Endodermal cell (in vitro differentiated cells): ENCODE measurements at regions not wholly inside any gene's neighbourhood (a gene's known extent, or its start where the extent isn't known, plus 50 kb on each side); places are given as distances from the start of the nearest gene placed in this dataset.

ENCODE experiments used
- DNase-seq: peaks from one replicate; pipeline ENCODE4 v3.0.0-alpha.2; 2017
- H3K27ac ChIP-seq: 2 replicates; pipeline ENCODE4 v1.5.1; 2013; ENCODE audit warnings: mild to moderate bottlenecking, low read depth, low read length, moderate library complexity
- H3K27me3 ChIP-seq: 2 replicates; pipeline ENCODE4 v1.6.1; 2013; ENCODE audit warnings: mild to moderate bottlenecking, low read length, moderate library complexity; ENCODE audit not compliant: insufficient read depth, control insufficient read depth, poor library complexity, severe bottlenecking
- H3K36me3 ChIP-seq: 2 replicates; pipeline ENCODE4 v1.7.0; 2013; ENCODE audit warnings: mild to moderate bottlenecking, low read length, moderate library complexity; ENCODE audit not compliant: control insufficient read depth, insufficient read depth
- H3K4me1 ChIP-seq: one replicate; pipeline ENCODE4 v1.7.0; 2013; ENCODE audit warnings: low read length; ENCODE audit not compliant: control insufficient read depth, insufficient read depth
- H3K4me3 ChIP-seq: 2 replicates; pipeline ENCODE4 v1.5.1; 2013; ENCODE audit warnings: mild to moderate bottlenecking, low read length, moderate library complexity
- H3K9ac ChIP-seq: 2 replicates; pipeline ENCODE4 v1.6.1; 2013; ENCODE audit warnings: mild to moderate bottlenecking, low read length, moderate library complexity; ENCODE audit not compliant: poor library complexity, severe bottlenecking; ENCODE audit errors: extremely low read depth
- H3K9me3 ChIP-seq: 2 replicates; pipeline ENCODE4 v1.6.1; 2013; ENCODE audit warnings: mild to moderate bottlenecking, low read length, moderate library complexity; ENCODE audit not compliant: control insufficient read depth
- H3K27ac Mint-ChIP-seq: 2 replicates; pipeline ENCODE4 v1.8.0; 2020; ENCODE audit warnings: mixed read lengths
- H3K27me3 Mint-ChIP-seq: 2 replicates; pipeline ENCODE4 v1.8.0; 2021; ENCODE audit warnings: mild to moderate bottlenecking, mixed read lengths; ENCODE audit not compliant: insufficient read depth
- H3K36me3 Mint-ChIP-seq: 2 replicates; pipeline ENCODE4 v1.8.0; 2020; ENCODE audit warnings: low read depth, mixed read lengths
- H3K4me1 Mint-ChIP-seq: 2 replicates; pipeline ENCODE4 v1.8.0; 2020; ENCODE audit warnings: mixed read lengths
- H3K4me3 Mint-ChIP-seq: 2 replicates; pipeline ENCODE4 v1.8.0; 2020; ENCODE audit warnings: mild to moderate bottlenecking, moderate library complexity, mixed read lengths
- H3K9me3 Mint-ChIP-seq: 2 replicates; pipeline ENCODE4 v1.8.0; 2020; ENCODE audit warnings: mild to moderate bottlenecking, mixed read lengths
- WGBS, 2 experiments: methylation state at CpG; one replicate each; pipeline versions ENCODE4 v1.1.5 to v1.1.7; 2013; ENCODE audit warnings: missing lambda C conversion rate in 2 of 2, mixed read lengths in 1 of 2; ENCODE audit not compliant: insufficient coverage in 1 of 2, insufficient read length in 1 of 2; 5-methylcytosine and 5-hydroxymethylcytosine counted together
- TF ChIP-seq, protein P1 (sequence below): fragments of 200-600 bp; sonication (generic); conservative IDR thresholded peaks from 2 replicates; pipeline ENCODE4 v1.5.0; 2021; ENCODE audit warnings: antibody characterized with exemption, mild to moderate bottlenecking

- no peaks in the 10 kb centered on the region for H3K27me3 ChIP-seq
- 79 to 86% methylated on average over 3 to 6 of the region's 6 CpGs for WGBS, 2 experiments
- no peak overlapping the region for H3K4me3 Mint-ChIP-seq
- no peak for DNase-seq
- no peak overlapping the region for H3K27ac ChIP-seq
- H3K4me3 ChIP-seq = no peak overlapping the region
- H3K4me1 ChIP-seq = peaks cover 18% of the 10 kb centered on the region
- peaks cover 47% of the 10 kb centered on the region for H3K4me1 Mint-ChIP-seq
- H3K36me3 Mint-ChIP-seq = no peaks in the 10 kb centered on the region
- TF ChIP-seq, protein P1, sequence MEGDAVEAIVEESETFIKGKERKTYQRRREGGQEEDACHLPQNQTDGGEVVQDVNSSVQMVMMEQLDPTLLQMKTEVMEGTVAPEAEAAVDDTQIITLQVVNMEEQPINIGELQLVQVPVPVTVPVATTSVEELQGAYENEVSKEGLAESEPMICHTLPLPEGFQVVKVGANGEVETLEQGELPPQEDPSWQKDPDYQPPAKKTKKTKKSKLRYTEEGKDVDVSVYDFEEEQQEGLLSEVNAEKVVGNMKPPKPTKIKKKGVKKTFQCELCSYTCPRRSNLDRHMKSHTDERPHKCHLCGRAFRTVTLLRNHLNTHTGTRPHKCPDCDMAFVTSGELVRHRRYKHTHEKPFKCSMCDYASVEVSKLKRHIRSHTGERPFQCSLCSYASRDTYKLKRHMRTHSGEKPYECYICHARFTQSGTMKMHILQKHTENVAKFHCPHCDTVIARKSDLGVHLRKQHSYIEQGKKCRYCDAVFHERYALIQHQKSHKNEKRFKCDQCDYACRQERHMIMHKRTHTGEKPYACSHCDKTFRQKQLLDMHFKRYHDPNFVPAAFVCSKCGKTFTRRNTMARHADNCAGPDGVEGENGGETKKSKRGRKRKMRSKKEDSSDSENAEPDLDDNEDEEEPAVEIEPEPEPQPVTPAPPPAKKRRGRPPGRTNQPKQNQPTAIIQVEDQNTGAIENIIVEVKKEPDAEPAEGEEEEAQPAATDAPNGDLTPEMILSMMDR = no peak
- no peaks in the 10 kb centered on the region for H3K36me3 ChIP-seq
- no peak overlapping the region for H3K27ac Mint-ChIP-seq
- no peaks in the 10 kb centered on the region for H3K9me3 ChIP-seq
- H3K27me3 Mint-ChIP-seq = peaks cover 2% of the 10 kb centered on the region
- no peak overlapping the region for H3K9ac ChIP-seq
- H3K9me3 Mint-ChIP-seq = no peaks in the 10 kb centered on the region
Measured at GRCh38 chr2:41928526-41928925, 119.3 kb upstream of the PKDCC start.

DNA sequence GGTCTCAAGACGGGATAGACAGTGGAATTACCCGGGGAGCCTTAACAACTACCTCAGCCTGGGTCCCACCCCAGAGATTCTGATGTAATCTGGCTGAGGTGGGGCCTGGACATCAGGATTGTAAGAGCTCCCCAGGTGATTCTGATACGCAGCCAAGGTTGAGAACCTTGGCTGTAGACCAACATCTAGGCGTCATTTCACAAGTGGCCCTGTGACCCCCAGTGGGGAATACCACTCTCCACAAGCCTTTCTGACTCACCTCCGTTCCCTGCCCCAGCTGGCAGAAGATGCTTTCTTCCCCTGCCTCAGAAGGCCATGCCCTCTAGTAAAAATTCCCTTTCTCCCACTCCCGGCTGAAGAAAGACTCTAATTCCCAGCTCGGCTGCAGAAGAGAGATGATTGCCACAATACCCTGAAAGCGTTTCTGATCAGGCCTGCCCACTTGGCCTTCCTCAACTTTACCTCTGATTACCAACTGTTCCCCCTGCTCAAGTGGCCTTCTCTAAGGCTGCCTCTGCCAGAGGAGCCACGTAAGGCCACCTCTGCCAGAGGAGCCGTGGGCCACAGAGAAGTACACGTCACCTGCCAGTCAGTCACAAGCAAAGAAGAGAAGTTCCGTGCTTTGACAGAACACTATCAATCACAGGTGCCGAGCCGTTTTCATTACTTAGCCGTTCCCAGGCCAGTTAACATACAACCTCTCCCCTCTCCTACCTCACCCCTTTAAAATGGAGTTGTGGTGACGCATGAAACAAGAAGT is 116.8 kb upstream of the PKDCC start:
- Histone ChIP-seq H3K9ac (no peak overlapping the region), H3K36me3 (no peaks in the 10 kb centered on the region), H3K4me3 (no peak overlapping the region), H3K27me3 (no peaks in the 10 kb centered on the region), H3K4me1 (peaks cover 29% of the 10 kb centered on the region), H3K9me3 (no peaks in the 10 kb centered on the region), H3K27ac (no peak overlapping the region)
- no peak overlapping the region for H3K4me3 Mint-ChIP-seq
- 94 to 95% methylated on average over 5 to 16 of the region's 16 CpGs for WGBS, 2 experiments
- H3K4me1 Mint-ChIP-seq = peaks cover 51% of the 10 kb centered on the region
- H3K27me3 Mint-ChIP-seq = peaks cover 2% of the 10 kb centered on the region
- DNase-seq = no peak
- no peak overlapping the region for H3K27ac Mint-ChIP-seq
- H3K9me3 Mint-ChIP-seq = no peaks in the 10 kb centered on the region
- no peaks in the 10 kb centered on the region for H3K36me3 Mint-ChIP-seq
- TF ChIP-seq, protein P1 = no peak

GRCh38 chr2:41932241-41933045 is 115.4 kb upstream of the PKDCC start:
- H3K27ac ChIP-seq = no peak overlapping the region
- no peak overlapping the region for H3K27ac Mint-ChIP-seq
- no peaks in the 10 kb centered on the region for H3K9me3 ChIP-seq
- H3K4me1 ChIP-seq = peaks cover 41% of the 10 kb centered on the region
- no peak overlapping the region for H3K9ac ChIP-seq
- TF ChIP-seq, protein P1 = no peak
- peak overlapping the region; percentile 6 for H3K4me3 Mint-ChIP-seq
- no peaks in the 10 kb centered on the region for H3K36me3 Mint-ChIP-seq
- DNase-seq = no peak
- no peaks in the 10 kb centered on the region for H3K36me3 ChIP-seq
- 88 to 98% methylated on average over 6 to 17 of the region's 17 CpGs for WGBS, 2 experiments
- peaks cover 61% of the 10 kb centered on the region for H3K4me1 Mint-ChIP-seq
- H3K27me3 Mint-ChIP-seq = no peaks in the 10 kb centered on the region
- no peaks in the 10 kb centered on the region for H3K27me3 ChIP-seq
- no peak overlapping the region for H3K4me3 ChIP-seq
- H3K9me3 Mint-ChIP-seq = no peaks in the 10 kb centered on the region
